ENCODE measurements at regions not wholly inside any gene's neighbourhood (a gene's known extent, or its start where the extent isn't known, plus 50 kb on each side); places are given as distances from the start of the nearest gene placed in this dataset.

- no peak overlapping the region for H3K27ac ChIP-seq (ENCODE audit: low read depth in 2 of 2, low read length in 1 of 2)
- 57 to 70% methylated on average over 3 of the region's 3 CpGs for WGBS, 2 donors
- H3K36me3 ChIP-seq (ENCODE audit: control insufficient read depth in 2 of 2, insufficient read depth in 2 of 2, low read length in 1 of 2), result no peaks in the 10 kb centered on the region
- H3K4me3 ChIP-seq (ENCODE audit: low read depth in 1 of 2, low read length in 2 of 2), result no peak overlapping the region
- no peaks in the 10 kb centered on the region for H3K27me3 ChIP-seq (ENCODE audit: control insufficient read depth in 1 of 2, insufficient read depth in 2 of 2, low read length in 2 of 2)
- H3K4me1 ChIP-seq (ENCODE audit: control insufficient read depth in 2 of 2, insufficient read depth in 2 of 2, low read length in 1 of 2), result no peaks in the 10 kb centered on the region
- peaks cover 0 to 6% of the 10 kb centered on the region in 2 donors for H3K9me3 ChIP-seq (ENCODE audit: control insufficient read depth in 2 of 2, insufficient read depth in 1 of 2, low read depth in 1 of 2, low read length in 1 of 2)
Observed at GRCh38 chr2:59701271-59701994, 852.0 kb downstream of the BCL11A start.

GRCh38 chr2:59694176-59694575 lies 859.3 kb downstream of the BCL11A start:
- H3K4me1 ChIP-seq (ENCODE audit: control insufficient read depth in 2 of 2, insufficient read depth in 2 of 2, low read length in 1 of 2), result no peaks in the 10 kb centered on the region
- H3K27ac ChIP-seq (ENCODE audit: low read depth in 2 of 2, low read length in 1 of 2), result no peak overlapping the region
- H3K36me3 ChIP-seq (ENCODE audit: control insufficient read depth in 2 of 2, insufficient read depth in 2 of 2, low read length in 1 of 2), result no peaks in the 10 kb centered on the region
- peaks cover 0 to 2% of the 10 kb centered on the region in 2 donors for H3K9me3 ChIP-seq (ENCODE audit: control insufficient read depth in 2 of 2, insufficient read depth in 1 of 2, low read depth in 1 of 2, low read length in 1 of 2)
- H3K27me3 ChIP-seq (ENCODE audit: control insufficient read depth in 1 of 2, insufficient read depth in 2 of 2, low read length in 2 of 2), result no peaks in the 10 kb centered on the region
- 48 to 49% methylated on average over 1 of the region's 1 CpG for whole genome bisulfite sequencing, 2 donors
- H3K4me3 ChIP-seq (ENCODE audit: low read depth in 1 of 2, low read length in 2 of 2), result no peak overlapping the region

- H3K36me3 ChIP-seq (ENCODE audit: control insufficient read depth in 2 of 2, insufficient read depth in 2 of 2, low read length in 1 of 2), result no peaks in the 10 kb centered on the region
- 41 to 44% methylated on average over 2 of the region's 2 CpGs for WGBS, 2 donors
- no peak overlapping the region for H3K4me3 ChIP-seq (ENCODE audit: low read depth in 1 of 2, low read length in 2 of 2)
- no peaks in the 10 kb centered on the region for H3K4me1 ChIP-seq (ENCODE audit: control insufficient read depth in 2 of 2, insufficient read depth in 2 of 2, low read length in 1 of 2)
- H3K9me3 ChIP-seq (ENCODE audit: control insufficient read depth in 2 of 2, insufficient read depth in 1 of 2, low read depth in 1 of 2, low read length in 1 of 2), result peaks cover 0 to 2% of the 10 kb centered on the region in 2 donors
- no peak overlapping the region for H3K27ac ChIP-seq (ENCODE audit: low read depth in 2 of 2, low read length in 1 of 2)
- H3K27me3 ChIP-seq (ENCODE audit: control insufficient read depth in 1 of 2, insufficient read depth in 2 of 2, low read length in 2 of 2), result no peaks in the 10 kb centered on the region
Observed at GRCh38 chr2:59693231-59693959, 860.1 kb downstream of the BCL11A start.

GRCh38 chr2:59691518-59692190 lies 861.8 kb downstream of the BCL11A start:
- H3K36me3 ChIP-seq (ENCODE audit: control insufficient read depth in 2 of 2, insufficient read depth in 2 of 2, low read length in 1 of 2), result no peaks in the 10 kb centered on the region
- no peak overlapping the region for H3K27ac ChIP-seq (ENCODE audit: low read depth in 2 of 2, low read length in 1 of 2)
- no peaks in the 10 kb centered on the region for H3K27me3 ChIP-seq (ENCODE audit: control insufficient read depth in 1 of 2, insufficient read depth in 2 of 2, low read length in 2 of 2)
- no peaks in the 10 kb centered on the region for H3K4me1 ChIP-seq (ENCODE audit: control insufficient read depth in 2 of 2, insufficient read depth in 2 of 2, low read length in 1 of 2)
- peaks cover 0 to 2% of the 10 kb centered on the region in 2 donors for H3K9me3 ChIP-seq (ENCODE audit: control insufficient read depth in 2 of 2, insufficient read depth in 1 of 2, low read depth in 1 of 2, low read length in 1 of 2)
- WGBS, 2 donors, result 73 to 85% methylated on average over 3 of the region's 3 CpGs
- H3K4me3 ChIP-seq (ENCODE audit: low read depth in 1 of 2, low read length in 2 of 2), result no peak overlapping the region

GRCh38 chr2:59690849-59691248 lies 862.6 kb downstream of the BCL11A start:
- H3K9me3 ChIP-seq (ENCODE audit: control insufficient read depth in 2 of 2, insufficient read depth in 1 of 2, low read depth in 1 of 2, low read length in 1 of 2), result peaks cover 0 to 2% of the 10 kb centered on the region in 2 donors
- H3K27ac ChIP-seq (ENCODE audit: low read depth in 2 of 2, low read length in 1 of 2), result no peak overlapping the region
- no peaks in the 10 kb centered on the region for H3K4me1 ChIP-seq (ENCODE audit: control insufficient read depth in 2 of 2, insufficient read depth in 2 of 2, low read length in 1 of 2)
- no peak overlapping the region for H3K4me3 ChIP-seq (ENCODE audit: low read depth in 1 of 2, low read length in 2 of 2)
- no peaks in the 10 kb centered on the region for H3K36me3 ChIP-seq (ENCODE audit: control insufficient read depth in 2 of 2, insufficient read depth in 2 of 2, low read length in 1 of 2)
- WGBS, 2 donors, result 86 to 88% methylated on average over 4 of the region's 4 CpGs
- H3K27me3 ChIP-seq (ENCODE audit: control insufficient read depth in 1 of 2, insufficient read depth in 2 of 2, low read length in 2 of 2), result no peaks in the 10 kb centered on the region

- Histone ChIP-seq H3K9me3 (ENCODE audit: control insufficient read depth in 2 of 2, insufficient read depth in 1 of 2, low read depth in 1 of 2, low read length in 1 of 2) (no peaks in the 10 kb centered on the region), H3K27ac (ENCODE audit: low read depth in 2 of 2, low read length in 1 of 2) (no peak overlapping the region), H3K4me1 (ENCODE audit: control insufficient read depth in 2 of 2, insufficient read depth in 2 of 2, low read length in 1 of 2) (no peaks in the 10 kb centered on the region), H3K27me3 (ENCODE audit: control insufficient read depth in 1 of 2, insufficient read depth in 2 of 2, low read length in 2 of 2) (no peaks in the 10 kb centered on the region), H3K36me3 (ENCODE audit: control insufficient read depth in 2 of 2, insufficient read depth in 2 of 2, low read length in 1 of 2) (no peaks in the 10 kb centered on the region), H3K4me3 (ENCODE audit: low read depth in 1 of 2, low read length in 2 of 2) (no peak overlapping the region)
- WGBS, 2 donors, result 67 to 81% methylated on average over 1 of the region's 1 CpG
Observed at GRCh38 chr2:59684771-59685166, 868.7 kb downstream of the BCL11A start.

GRCh38 chr2:59684116-59684770 lies 869.2 kb downstream of the BCL11A start:
- no peak overlapping the region for H3K27ac ChIP-seq (ENCODE audit: low read depth in 2 of 2, low read length in 1 of 2)
- 45 to 52% methylated on average over 4 of the region's 4 CpGs for WGBS, 2 donors
- no peaks in the 10 kb centered on the region for H3K36me3 ChIP-seq (ENCODE audit: control insufficient read depth in 2 of 2, insufficient read depth in 2 of 2, low read length in 1 of 2)
- H3K27me3 ChIP-seq (ENCODE audit: control insufficient read depth in 1 of 2, insufficient read depth in 2 of 2, low read length in 2 of 2), result no peaks in the 10 kb centered on the region
- no peak overlapping the region for H3K4me3 ChIP-seq (ENCODE audit: low read depth in 1 of 2, low read length in 2 of 2)
- H3K9me3 ChIP-seq (ENCODE audit: control insufficient read depth in 2 of 2, insufficient read depth in 1 of 2, low read depth in 1 of 2, low read length in 1 of 2), result no peaks in the 10 kb centered on the region
- H3K4me1 ChIP-seq (ENCODE audit: control insufficient read depth in 2 of 2, insufficient read depth in 2 of 2, low read length in 1 of 2), result no peaks in the 10 kb centered on the region

GRCh38 chr2:59680863-59681262 lies 872.6 kb downstream of the BCL11A start:
- Histone ChIP-seq H3K27me3 (ENCODE audit: control insufficient read depth in 1 of 2, insufficient read depth in 2 of 2, low read length in 2 of 2) (no peaks in the 10 kb centered on the region), H3K4me1 (ENCODE audit: control insufficient read depth in 2 of 2, insufficient read depth in 2 of 2, low read length in 1 of 2) (no peaks in the 10 kb centered on the region), H3K9me3 (ENCODE audit: control insufficient read depth in 2 of 2, insufficient read depth in 1 of 2, low read depth in 1 of 2, low read length in 1 of 2) (no peaks in the 10 kb centered on the region), H3K4me3 (ENCODE audit: low read depth in 1 of 2, low read length in 2 of 2) (no peak overlapping the region), H3K27ac (ENCODE audit: low read depth in 2 of 2, low read length in 1 of 2) (no peak overlapping the region), H3K36me3 (ENCODE audit: control insufficient read depth in 2 of 2, insufficient read depth in 2 of 2, low read length in 1 of 2) (no peaks in the 10 kb centered on the region)
- 91 to 100% methylated on average over 1 of the region's 1 CpG for WGBS, 2 donors

- no peaks in the 10 kb centered on the region for H3K36me3 ChIP-seq (ENCODE audit: control insufficient read depth in 2 of 2, insufficient read depth in 2 of 2, low read length in 1 of 2)
- no peaks in the 10 kb centered on the region for H3K4me1 ChIP-seq (ENCODE audit: control insufficient read depth in 2 of 2, insufficient read depth in 2 of 2, low read length in 1 of 2)
- H3K9me3 ChIP-seq (ENCODE audit: control insufficient read depth in 2 of 2, insufficient read depth in 1 of 2, low read depth in 1 of 2, low read length in 1 of 2), result no peaks in the 10 kb centered on the region
- WGBS, 2 donors, result 70 to 76% methylated on average over 2 of the region's 2 CpGs
- no peaks in the 10 kb centered on the region for H3K27me3 ChIP-seq (ENCODE audit: control insufficient read depth in 1 of 2, insufficient read depth in 2 of 2, low read length in 2 of 2)
- H3K27ac ChIP-seq (ENCODE audit: low read depth in 2 of 2, low read length in 1 of 2), result no peak overlapping the region
- H3K4me3 ChIP-seq (ENCODE audit: low read depth in 1 of 2, low read length in 2 of 2), result no peak overlapping the region
Observed at GRCh38 chr2:59677158-59677557, 876.3 kb downstream of the BCL11A start.
